ENCODE measurements at regions not wholly inside any gene's neighbourhood (a gene's known extent, or its start where the extent isn't known, plus 50 kb on each side); places are given as distances from the start of the nearest gene placed in this dataset.

DNA sequence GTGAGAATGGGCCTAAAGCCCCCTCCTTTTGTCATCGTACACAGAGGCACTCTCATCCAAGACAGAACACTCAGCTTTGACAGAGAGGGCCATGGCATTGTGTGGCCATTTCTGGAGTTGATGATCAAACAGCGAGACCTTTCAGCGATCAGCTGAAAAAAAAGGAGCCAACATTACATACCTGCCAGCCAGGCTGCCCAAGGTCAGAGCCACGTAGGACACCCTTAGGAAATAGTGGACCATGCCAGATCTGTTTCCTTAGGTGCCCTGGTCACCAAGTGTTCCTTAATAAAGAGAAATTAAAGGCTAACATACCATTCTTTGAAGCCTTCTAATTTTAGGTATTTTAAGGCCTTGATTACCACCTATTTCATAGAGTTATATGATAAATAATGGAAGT, 105.5 kb upstream of the PRLR start:
- Mint-ChIP-seq H3K9me3 (no peaks in the 10 kb centered on the region), H3K27me3 (peaks cover 0 to 7% of the 10 kb centered on the region in 2 donors), H3K36me3 (ENCODE audit: insufficient read depth) (no peaks in the 10 kb centered on the region), H3K4me1 (ENCODE audit: low read depth in 2 of 2) (no peaks in the 10 kb centered on the region), H3K4me3 (no peak overlapping the region), H3K27ac (no peak overlapping the region)
- no peak for DNase-seq
- no peak for ATAC-seq (replicated peaks)

DNA sequence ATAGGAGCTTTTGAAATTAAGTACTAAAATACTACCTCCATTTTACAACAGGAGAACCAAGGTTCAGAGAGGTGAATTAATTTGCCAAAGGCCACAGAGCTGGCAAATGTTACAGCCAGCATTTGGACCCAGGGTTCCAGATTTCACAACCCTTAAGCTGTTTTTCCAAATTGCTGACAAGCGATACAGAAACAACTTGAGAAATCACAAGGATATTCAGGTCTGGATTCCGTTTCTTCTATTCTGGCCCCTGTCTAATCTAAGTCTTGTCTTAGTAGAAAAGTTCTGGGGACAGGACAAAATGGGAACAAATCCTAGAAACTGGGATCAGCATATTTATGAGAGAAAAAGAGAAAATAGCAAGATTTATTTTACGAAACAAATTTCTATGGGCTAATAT, 103.1 kb upstream of the PRLR start:
- no peaks in the 10 kb centered on the region for H3K9me3 Mint-ChIP-seq
- ATAC-seq (replicated peaks) (no peak), DNase-seq (no peak)
- no peak overlapping the region for H3K27ac Mint-ChIP-seq
- H3K36me3 Mint-ChIP-seq (ENCODE audit: insufficient read depth), result no peaks in the 10 kb centered on the region
- peaks cover 0 to 7% of the 10 kb centered on the region in 2 donors for H3K27me3 Mint-ChIP-seq
- no peak overlapping the region for H3K4me3 Mint-ChIP-seq
- H3K4me1 Mint-ChIP-seq (ENCODE audit: low read depth in 2 of 2), result no peaks in the 10 kb centered on the region

DNA sequence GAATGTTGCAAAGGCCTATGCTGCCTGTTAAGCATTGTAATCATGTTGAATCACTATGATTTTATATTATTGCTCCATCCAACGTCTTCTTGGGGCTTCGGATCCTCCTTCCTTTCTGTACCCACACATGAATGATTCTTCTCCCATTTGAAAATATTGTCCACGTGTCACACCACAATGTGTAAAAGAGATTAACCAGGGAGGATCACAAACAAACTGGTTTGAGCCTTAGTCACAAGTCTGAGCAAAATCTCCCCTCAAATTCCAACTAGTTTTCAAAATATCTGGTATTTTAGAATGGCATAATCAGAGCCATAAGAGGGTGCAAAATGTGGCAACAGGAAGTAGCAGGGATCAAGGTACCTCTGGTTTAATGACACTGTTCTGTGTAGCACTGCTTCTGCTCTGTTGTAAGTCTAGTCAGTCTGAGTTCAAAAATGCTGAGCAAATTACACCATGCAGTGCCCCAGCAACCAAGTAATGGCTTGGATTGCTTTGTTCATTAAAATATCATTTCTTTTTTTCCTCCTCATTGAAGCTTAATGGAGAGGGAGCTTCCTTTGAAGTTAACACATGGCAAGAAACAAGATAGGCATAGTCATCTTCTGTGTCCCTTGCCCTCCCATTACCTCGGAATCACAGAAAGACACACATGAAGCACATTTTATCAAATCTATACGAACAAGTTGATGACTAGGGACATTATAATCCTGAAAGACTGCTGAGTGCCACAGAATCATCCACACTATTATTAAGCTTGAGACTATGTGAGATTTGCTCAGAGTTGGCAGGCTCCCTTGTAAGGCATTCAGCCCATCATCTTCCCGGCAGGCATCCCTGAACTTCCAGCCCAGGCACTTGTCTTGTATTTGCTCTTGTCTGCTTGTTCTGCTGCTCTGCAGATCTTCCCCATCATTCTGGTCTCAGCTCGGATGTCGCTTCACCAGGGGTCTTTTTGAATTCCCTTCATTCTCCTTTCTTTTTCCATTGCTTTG, 102.0 kb upstream of the PRLR start:
- H3K27ac Mint-ChIP-seq, result no peak overlapping the region
- no peak overlapping the region for H3K4me3 Mint-ChIP-seq
- DNase-seq, result no peak
- peaks cover 0 to 7% of the 10 kb centered on the region in 2 donors for H3K27me3 Mint-ChIP-seq
- no peaks in the 10 kb centered on the region for H3K36me3 Mint-ChIP-seq (ENCODE audit: insufficient read depth)
- no peaks in the 10 kb centered on the region for H3K9me3 Mint-ChIP-seq
- no peak for ATAC-seq (replicated peaks)
- H3K4me1 Mint-ChIP-seq (ENCODE audit: low read depth in 2 of 2), result no peaks in the 10 kb centered on the region

DNA sequence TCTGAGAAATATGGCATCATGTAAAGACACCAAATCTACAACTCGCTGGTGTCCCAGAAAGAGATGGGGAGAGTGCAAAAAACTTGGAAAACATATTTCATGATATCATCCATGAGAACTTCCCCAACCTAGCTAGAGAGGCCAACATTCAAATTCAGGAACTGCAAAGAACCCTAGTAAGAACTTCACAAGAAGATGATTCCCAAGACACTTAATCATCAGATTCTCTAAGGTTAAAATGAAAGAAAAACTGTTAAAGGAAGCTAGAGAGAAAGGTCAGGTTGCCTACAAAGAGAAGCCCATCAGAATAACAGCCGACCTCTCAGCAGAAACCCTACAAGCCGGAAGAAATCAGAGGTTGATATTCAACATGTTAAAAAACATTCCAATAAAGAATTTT, 95.5 kb upstream of the PRLR start:
- Mint-ChIP-seq H3K4me1 (ENCODE audit: low read depth in 2 of 2) (no peaks in the 10 kb centered on the region), H3K36me3 (ENCODE audit: insufficient read depth) (no peaks in the 10 kb centered on the region), H3K27ac (no peak overlapping the region), H3K9me3 (peaks cover 0 to 7% of the 10 kb centered on the region in 2 donors), H3K4me3 (no peak overlapping the region), H3K27me3 (peaks cover 0 to 17% of the 10 kb centered on the region in 2 donors)
- DNase-seq (no peak), ATAC-seq (replicated peaks) (no peak)

DNA sequence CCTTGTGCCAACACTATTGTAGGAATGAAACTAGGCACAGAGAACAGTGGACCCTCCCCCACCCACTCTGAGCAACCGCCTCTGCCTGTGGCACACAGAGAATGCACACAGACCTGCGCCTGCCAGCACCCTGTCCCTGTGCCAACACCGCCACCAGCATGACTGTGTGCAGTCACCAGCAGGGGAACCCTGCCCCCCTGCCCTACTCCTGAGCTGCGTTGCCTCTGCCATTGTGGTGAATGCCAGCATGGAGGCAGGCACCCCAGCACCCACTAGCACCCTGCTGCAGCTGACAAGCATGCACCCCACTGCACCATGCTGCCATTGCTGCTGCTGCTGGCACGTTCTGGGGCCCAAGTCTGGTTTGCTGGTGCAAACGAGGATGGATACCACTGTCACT, 94.4 kb upstream of the PRLR start:
- DNase-seq, result no peak
- no peaks in the 10 kb centered on the region for H3K36me3 Mint-ChIP-seq (ENCODE audit: insufficient read depth)
- H3K4me1 Mint-ChIP-seq (ENCODE audit: low read depth in 2 of 2), result no peaks in the 10 kb centered on the region
- H3K27me3 Mint-ChIP-seq, result peaks cover 0 to 17% of the 10 kb centered on the region in 2 donors
- ATAC-seq (replicated peaks), result no peak
- H3K4me3 Mint-ChIP-seq, result no peak overlapping the region
- peaks cover 0 to 7% of the 10 kb centered on the region in 2 donors for H3K9me3 Mint-ChIP-seq
- no peak overlapping the region for H3K27ac Mint-ChIP-seq

DNA sequence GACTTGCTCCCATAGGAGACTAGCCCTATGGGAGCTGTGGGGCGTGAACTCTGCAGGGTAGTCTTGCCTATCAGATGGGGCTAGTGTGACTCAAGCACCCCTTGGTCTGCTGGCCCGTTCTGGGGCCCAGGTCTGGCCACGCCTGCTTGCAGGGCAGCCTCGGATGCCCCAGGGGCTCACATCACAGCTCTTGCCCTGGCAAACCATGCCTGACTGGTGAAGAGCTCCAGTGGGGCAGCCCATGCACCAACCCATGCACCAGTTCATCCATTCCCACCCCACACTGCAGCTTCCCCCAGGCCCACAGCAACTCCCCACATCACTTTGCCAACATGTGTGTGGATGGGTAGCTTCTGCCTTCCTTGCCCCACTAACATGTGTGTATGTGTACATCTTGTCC, 93.9 kb upstream of the PRLR start:
- ATAC-seq (replicated peaks) (no peak), DNase-seq (no peak)
- H3K36me3 Mint-ChIP-seq (ENCODE audit: insufficient read depth), result no peaks in the 10 kb centered on the region
- no peak overlapping the region for H3K4me3 Mint-ChIP-seq
- peaks cover 0 to 7% of the 10 kb centered on the region in 2 donors for H3K9me3 Mint-ChIP-seq
- H3K27ac Mint-ChIP-seq, result no peak overlapping the region
- no peaks in the 10 kb centered on the region for H3K4me1 Mint-ChIP-seq (ENCODE audit: low read depth in 2 of 2)
- H3K27me3 Mint-ChIP-seq, result peaks cover 0 to 17% of the 10 kb centered on the region in 2 donors

DNA sequence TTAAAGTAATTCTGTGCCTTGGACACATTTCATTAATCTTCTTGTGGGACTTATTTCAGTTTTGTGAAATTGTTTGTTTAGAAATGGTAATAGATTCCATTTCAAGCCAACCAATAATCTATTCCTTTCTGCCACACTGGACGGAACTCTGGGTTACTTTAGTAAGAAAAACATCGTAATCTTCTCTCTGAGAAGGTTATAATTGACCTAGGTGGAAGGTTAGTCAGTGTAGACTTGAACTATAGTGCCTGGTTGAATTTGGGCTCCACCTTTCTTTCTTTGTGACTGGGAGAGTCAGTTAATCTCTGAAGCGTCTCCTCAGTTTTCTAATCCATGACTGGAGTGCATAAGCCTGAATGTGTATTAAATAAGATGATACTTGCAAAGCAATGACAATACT, 89.7 kb upstream of the PRLR start:
- Mint-ChIP-seq H3K27me3 (peaks cover 0 to 26% of the 10 kb centered on the region in 2 donors), H3K9me3 (peaks cover 0 to 8% of the 10 kb centered on the region in 2 donors), H3K36me3 (ENCODE audit: insufficient read depth) (no peaks in the 10 kb centered on the region), H3K4me3 (no peak overlapping the region), H3K27ac (no peak overlapping the region), H3K4me1 (ENCODE audit: low read depth in 2 of 2) (no peaks in the 10 kb centered on the region)
- ATAC-seq (replicated peaks) (no peak), DNase-seq (no peak)

DNA sequence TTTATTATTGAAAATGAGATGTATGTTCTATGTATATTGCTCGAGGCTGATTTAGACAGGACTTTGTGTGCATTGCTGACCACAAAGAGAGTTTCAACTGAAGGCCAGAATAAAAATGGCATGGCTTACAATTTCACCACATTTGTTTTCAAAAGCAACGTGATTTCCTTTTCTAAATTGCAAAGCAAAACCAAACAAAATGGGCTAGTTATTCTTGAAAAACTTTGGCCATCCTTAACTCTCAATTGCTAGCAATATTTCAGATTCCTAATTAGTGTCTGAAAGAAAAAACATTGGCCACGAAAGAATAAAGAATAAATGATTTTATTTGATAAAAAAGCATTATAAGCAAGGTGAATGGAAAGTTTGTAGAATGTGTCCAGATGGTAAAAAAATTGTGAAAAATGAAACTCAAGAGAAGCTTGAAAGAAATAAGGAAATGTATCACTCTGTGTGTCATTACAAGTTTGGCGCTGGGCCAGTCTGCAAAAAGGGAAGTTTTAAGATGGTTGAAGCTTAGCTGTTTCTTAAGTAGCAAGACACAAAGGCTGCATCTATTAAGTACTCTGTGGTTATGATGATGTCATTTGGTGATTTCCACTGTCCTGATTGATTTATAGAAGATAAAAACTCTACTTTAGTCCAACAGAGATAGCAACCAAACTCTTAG, 89.2 kb upstream of the PRLR start:
- no peak overlapping the region for H3K4me3 Mint-ChIP-seq
- DNase-seq, result peak in 1 of 3 experiments; percentile 1
- H3K27ac Mint-ChIP-seq, result no peak overlapping the region
- no peaks in the 10 kb centered on the region for H3K36me3 Mint-ChIP-seq (ENCODE audit: insufficient read depth)
- ATAC-seq (replicated peaks), result peak; percentile 45
- no peaks in the 10 kb centered on the region for H3K4me1 Mint-ChIP-seq (ENCODE audit: low read depth in 2 of 2)
- H3K9me3 Mint-ChIP-seq, result peaks cover 0 to 8% of the 10 kb centered on the region in 2 donors
- H3K27me3 Mint-ChIP-seq, result peaks cover 0 to 21% of the 10 kb centered on the region in 2 donors

DNA sequence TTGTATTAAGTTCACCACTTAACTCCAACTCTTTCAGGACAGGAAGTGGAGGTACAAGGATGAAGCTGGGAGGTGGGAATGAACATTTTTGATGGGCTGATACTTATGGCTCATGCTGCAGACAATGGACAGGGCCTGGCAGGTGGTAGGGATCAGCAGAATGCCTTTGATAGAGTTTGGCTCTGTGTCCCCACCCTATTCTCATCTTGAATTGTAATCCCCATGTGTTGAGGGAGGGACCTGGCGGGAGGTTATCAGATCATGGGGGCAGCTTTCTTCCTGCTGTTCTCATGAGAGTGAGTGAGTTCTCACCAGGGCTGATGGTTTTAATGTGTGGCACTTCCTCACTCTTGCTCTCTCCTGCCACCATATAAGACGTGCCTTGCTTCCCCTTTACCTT, 87.3 kb upstream of the PRLR start:
- DNase-seq (no peak), ATAC-seq (replicated peaks) (no peak)
- Mint-ChIP-seq H3K9me3 (peaks cover 0 to 8% of the 10 kb centered on the region in 2 donors), H3K4me1 (ENCODE audit: low read depth in 2 of 2) (no peaks in the 10 kb centered on the region), H3K36me3 (ENCODE audit: insufficient read depth) (no peaks in the 10 kb centered on the region), H3K27ac (no peak overlapping the region), H3K4me3 (no peak overlapping the region), H3K27me3 (peaks cover 0 to 10% of the 10 kb centered on the region in 2 donors)

DNA sequence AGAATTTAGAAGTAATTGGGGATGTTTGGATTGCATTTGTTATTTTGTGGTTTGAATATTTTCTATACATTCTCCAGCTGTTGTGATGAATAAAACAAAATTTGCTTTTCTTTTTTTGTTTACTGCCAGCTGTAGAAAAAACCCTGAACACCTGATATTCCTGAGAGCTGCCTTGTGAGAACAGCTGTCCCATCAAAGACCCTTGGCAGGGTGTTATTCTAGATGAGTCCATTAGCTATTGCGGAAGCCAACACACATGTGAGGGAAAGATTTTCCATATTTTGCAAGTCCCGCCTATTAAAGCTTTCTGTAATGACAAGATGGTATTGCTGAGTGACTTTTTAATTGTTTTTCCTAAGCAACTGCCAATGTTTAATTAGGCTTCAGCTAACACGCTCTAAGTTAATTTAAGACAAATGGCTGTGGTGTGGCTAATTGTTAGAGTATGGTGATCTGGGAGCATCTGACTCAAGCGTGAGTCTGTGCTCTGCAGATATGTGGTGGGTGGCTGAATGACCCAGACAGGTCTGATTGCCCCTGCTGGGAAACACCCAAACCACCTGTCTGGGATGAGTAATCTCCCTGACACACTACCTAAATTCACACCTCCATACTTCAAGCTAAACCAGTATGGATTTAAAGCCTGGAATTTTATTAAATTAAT, 86.5 kb upstream of the PRLR start:
- no peaks in the 10 kb centered on the region for H3K4me1 Mint-ChIP-seq (ENCODE audit: low read depth in 2 of 2)
- ATAC-seq (replicated peaks) (no peak), DNase-seq (no peak)
- peaks cover 0 to 10% of the 10 kb centered on the region in 2 donors for H3K27me3 Mint-ChIP-seq
- no peaks in the 10 kb centered on the region for H3K36me3 Mint-ChIP-seq (ENCODE audit: insufficient read depth)
- no peak overlapping the region for H3K27ac Mint-ChIP-seq
- H3K4me3 Mint-ChIP-seq, result no peak overlapping the region
- peaks cover 0 to 8% of the 10 kb centered on the region in 2 donors for H3K9me3 Mint-ChIP-seq

DNA sequence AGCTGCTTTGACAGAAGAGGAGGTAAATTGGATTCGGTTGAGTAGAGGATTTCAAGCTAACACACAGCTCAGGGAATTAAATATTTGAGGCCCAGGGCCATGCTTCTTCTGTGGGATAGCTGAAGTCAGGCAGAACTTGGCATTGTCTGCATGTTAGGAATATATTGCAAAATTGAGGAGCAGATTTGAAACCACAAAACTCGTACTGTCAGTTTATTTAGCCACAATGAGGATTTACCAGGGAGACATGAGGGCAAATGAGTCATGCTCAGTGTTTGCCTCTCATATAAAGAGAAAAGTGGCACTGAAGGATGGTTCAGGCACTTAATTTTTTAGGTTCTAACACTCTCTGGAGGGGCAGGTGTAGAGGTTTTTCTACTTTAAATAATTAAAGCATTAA, 83.0 kb upstream of the PRLR start:
- H3K27me3 Mint-ChIP-seq, result peaks cover 0 to 13% of the 10 kb centered on the region in 2 donors
- no peak for ATAC-seq (replicated peaks)

DNA sequence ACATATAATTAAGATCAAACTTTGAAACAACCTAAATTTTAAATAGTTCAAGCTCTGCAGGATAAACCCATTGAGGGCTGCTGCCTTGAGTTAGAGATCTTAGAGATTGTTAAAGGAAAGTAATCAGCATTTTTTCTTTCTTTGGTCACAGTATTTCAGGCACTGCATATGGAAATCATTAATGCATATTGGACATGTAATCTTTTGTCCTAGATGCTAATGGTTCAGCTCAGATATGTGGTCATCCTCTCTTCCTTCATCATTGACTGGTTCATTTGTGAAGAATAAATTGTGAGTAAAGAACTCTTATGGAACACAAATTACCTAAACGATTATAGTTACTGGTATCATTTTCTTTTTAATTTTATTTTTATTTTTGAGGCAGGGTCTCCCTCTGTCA, 82.0 kb upstream of the PRLR start:
- H3K4me3 Mint-ChIP-seq, result no peak overlapping the region
- peaks cover 0 to 8% of the 10 kb centered on the region in 2 donors for H3K27me3 Mint-ChIP-seq
- H3K4me1 Mint-ChIP-seq (ENCODE audit: low read depth in 2 of 2), result no peaks in the 10 kb centered on the region
- ATAC-seq (replicated peaks) (no peak), DNase-seq (no peak)
- no peaks in the 10 kb centered on the region for H3K9me3 Mint-ChIP-seq
- H3K27ac Mint-ChIP-seq, result no peak overlapping the region
- H3K36me3 Mint-ChIP-seq (ENCODE audit: insufficient read depth), result no peaks in the 10 kb centered on the region

More for the DNA sequence above, 83.0 kb upstream of the PRLR start:
- Mint-ChIP-seq H3K4me3 (no peak overlapping the region), H3K36me3 (ENCODE audit: insufficient read depth) (no peaks in the 10 kb centered on the region), H3K27ac (no peak overlapping the region), H3K4me1 (ENCODE audit: low read depth in 2 of 2) (no peaks in the 10 kb centered on the region), H3K9me3 (peaks cover 0 to 6% of the 10 kb centered on the region in 2 donors)
- no peak for DNase-seq

DNA sequence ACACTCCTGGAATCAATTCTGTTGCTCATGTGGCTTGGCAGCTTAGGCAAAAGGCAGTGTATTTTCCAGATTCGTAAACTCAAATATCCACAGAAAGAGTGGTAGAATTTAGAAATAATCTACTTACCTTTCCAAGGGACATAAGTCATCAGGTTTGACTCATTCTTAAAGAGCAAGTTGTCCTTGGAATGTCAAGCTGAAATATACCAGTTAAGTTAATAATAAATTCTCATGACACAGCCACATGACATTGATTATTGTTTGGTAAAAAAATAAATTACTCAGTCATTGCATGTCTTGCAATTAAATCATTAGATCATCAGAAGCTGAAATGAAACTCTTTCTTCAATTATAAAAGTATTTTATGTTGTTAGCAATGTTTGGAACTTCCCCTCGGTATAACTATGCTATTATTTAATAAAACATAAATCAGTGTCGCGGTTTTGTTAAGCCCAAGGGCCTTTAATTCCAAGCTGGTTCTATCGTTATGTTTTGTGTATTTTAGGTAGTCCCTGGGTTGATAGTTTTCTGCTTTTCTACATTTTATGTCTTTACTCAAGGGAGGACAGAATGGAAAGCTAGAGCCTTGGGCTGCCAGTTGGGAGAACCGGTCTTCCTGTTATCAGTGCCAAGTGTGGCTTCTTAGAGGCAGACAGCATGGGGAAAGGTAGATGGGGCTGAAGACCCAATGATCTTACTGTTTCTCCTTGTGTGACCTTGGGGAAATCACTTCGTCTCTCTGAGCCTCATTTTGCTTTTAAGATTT, 79.3 kb upstream of the PRLR start:
- no peak for DNase-seq
- ATAC-seq (replicated peaks), result no peak
- Mint-ChIP-seq H3K27me3 (peaks cover 0 to 8% of the 10 kb centered on the region in 2 donors), H3K4me3 (no peak overlapping the region), H3K36me3 (ENCODE audit: insufficient read depth) (no peaks in the 10 kb centered on the region), H3K9me3 (no peaks in the 10 kb centered on the region), H3K4me1 (ENCODE audit: low read depth in 2 of 2) (no peaks in the 10 kb centered on the region), H3K27ac (no peak overlapping the region)

All from effector memory CD8-positive, alpha-beta T cell (primary cell).